ENCODE measurements at regions not wholly inside any gene's neighbourhood (a gene's known extent, or its start where the extent isn't known, plus 50 kb on each side); places are given as distances from the start of the nearest gene placed in this dataset.

DNA sequence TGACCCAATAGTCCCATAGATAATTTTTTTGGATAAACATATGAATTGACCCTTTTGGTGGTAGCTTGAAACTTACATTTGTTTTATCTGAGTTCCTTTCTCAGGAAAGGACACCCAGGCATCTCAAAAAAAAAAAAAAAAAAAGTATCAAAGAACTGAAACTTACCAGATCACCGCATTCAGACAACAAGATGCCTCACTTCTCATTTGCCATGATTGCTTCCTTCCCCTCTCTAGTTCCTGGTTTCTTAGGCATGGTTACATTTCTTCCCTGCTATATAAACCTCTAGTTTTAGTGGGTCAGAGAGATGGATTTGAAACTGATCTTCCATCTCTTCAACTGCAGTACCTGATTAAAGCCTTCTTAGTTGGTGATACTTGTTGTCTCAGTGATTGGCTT is 240.1 kb downstream of the ACKR3 start:
- Histone ChIP-seq H3K4me2 (no peak overlapping the region), H3F3A (replicated peaks; ENCODE audit: insufficient read depth) (no peaks in the 10 kb centered on the region), H2AFZ (ENCODE audit: low read depth) (no peak overlapping the region), H3K79me2 (ENCODE audit: insufficient read depth) (no peaks in the 10 kb centered on the region), H3K9me3 (peaks cover 5% of the 10 kb centered on the region; the same call in 1 of the 2 replicates), H4K20me1 (ENCODE audit: insufficient read depth) (no peaks in the 10 kb centered on the region), H3K9ac (no peak overlapping the region), H3K27ac (ENCODE audit: low read depth in 2 of 2, low read length in 1 of 2) (no peak overlapping the region), H3K36me3 (replicated peaks in 1 of 2; ENCODE audit: control insufficient read depth in 1 of 2, insufficient read depth in 2 of 2, low read length in 1 of 2) (no peaks in the 10 kb centered on the region), H3K9me2 (no peaks in the 10 kb centered on the region), H3K27me3 (ENCODE audit: insufficient read depth) (no peaks in the 10 kb centered on the region; the same call in 1 of the 2 replicates), H3K4me3 (ENCODE audit: low read depth in 2 of 2, low read length in 1 of 2) (no peak overlapping the region), H3K4me1 (ENCODE audit: control insufficient read depth in 1 of 2, insufficient read depth in 2 of 2, low read depth in 1 of 2, low read length in 1 of 2) (no peaks in the 10 kb centered on the region)
- CTCF ChIA-PET = no interaction called here
- POLR2A ChIA-PET = no interaction called here
- TF ChIP-seq, protein P1, sequence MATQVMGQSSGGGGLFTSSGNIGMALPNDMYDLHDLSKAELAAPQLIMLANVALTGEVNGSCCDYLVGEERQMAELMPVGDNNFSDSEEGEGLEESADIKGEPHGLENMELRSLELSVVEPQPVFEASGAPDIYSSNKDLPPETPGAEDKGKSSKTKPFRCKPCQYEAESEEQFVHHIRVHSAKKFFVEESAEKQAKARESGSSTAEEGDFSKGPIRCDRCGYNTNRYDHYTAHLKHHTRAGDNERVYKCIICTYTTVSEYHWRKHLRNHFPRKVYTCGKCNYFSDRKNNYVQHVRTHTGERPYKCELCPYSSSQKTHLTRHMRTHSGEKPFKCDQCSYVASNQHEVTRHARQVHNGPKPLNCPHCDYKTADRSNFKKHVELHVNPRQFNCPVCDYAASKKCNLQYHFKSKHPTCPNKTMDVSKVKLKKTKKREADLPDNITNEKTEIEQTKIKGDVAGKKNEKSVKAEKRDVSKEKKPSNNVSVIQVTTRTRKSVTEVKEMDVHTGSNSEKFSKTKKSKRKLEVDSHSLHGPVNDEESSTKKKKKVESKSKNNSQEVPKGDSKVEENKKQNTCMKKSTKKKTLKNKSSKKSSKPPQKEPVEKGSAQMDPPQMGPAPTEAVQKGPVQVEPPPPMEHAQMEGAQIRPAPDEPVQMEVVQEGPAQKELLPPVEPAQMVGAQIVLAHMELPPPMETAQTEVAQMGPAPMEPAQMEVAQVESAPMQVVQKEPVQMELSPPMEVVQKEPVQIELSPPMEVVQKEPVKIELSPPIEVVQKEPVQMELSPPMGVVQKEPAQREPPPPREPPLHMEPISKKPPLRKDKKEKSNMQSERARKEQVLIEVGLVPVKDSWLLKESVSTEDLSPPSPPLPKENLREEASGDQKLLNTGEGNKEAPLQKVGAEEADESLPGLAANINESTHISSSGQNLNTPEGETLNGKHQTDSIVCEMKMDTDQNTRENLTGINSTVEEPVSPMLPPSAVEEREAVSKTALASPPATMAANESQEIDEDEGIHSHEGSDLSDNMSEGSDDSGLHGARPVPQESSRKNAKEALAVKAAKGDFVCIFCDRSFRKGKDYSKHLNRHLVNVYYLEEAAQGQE (IDR thresholded peaks at IDR 0.05; ENCODE audit: low read depth, low read length) = no peak
- TF ChIP-seq FOSL2 (IDR thresholded peaks at IDR 0.05; ENCODE audit: borderline replicate concordance, low read depth) (no peak), NRF1 (IDR thresholded peaks at IDR 0.05; ENCODE audit: low read depth, low read length) (no peak)
- TF ChIP-seq, protein P2, sequence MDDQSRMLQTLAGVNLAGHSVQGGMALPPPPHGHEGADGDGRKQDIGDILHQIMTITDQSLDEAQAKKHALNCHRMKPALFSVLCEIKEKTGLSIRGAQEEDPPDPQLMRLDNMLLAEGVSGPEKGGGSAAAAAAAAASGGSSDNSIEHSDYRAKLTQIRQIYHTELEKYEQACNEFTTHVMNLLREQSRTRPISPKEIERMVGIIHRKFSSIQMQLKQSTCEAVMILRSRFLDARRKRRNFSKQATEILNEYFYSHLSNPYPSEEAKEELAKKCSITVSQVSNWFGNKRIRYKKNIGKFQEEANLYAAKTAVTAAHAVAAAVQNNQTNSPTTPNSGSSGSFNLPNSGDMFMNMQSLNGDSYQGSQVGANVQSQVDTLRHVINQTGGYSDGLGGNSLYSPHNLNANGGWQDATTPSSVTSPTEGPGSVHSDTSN (IDR thresholded peaks at IDR 0.05) = no peak
- no peak for DNase-seq
- 36% methylated on average over 1 of the region's 1 CpG for WGBS (ENCODE audit: low lambda C conversion rate)

DNA sequence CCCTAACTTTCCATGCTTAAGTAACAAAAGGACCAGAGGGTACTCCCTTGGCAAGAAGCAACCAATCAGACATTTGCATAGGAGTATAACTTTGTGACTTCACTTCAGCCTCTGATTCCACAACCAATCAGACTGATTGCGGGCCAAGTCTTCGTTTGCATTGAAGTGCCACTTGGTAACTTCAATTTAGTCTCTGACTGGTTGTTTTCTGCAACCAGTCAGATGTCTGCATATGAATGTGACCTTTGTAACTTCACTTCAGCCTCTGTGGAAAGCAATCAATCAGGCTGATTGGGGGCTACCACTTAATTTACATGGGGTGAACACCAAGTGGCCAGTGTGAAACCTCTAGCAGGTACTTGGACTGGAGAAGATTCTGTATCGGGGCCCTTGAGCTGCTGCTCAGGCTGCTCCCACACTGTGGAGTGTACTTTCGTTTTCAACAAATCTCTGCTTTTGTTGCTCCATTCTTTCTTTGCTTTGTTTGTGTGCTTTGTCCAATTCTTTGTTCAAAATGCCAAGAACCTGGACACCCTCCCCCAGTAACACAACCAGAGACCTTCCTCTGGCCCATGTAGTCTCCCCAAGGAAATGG is 241.5 kb downstream of the ACKR3 start:
- no peak overlapping the region for H3K4me3 ChIP-seq (ENCODE audit: low read depth in 2 of 2, low read length in 1 of 2)
- H3K27ac ChIP-seq (ENCODE audit: low read depth in 2 of 2, low read length in 1 of 2) = no peak overlapping the region
- ChIA-PET CTCF (no interaction called here), POLR2A (no interaction called here)
- H3K9me3 ChIP-seq = peaks cover 5% of the 10 kb centered on the region; the same call in 1 of the 2 replicates
- H3K9me2 ChIP-seq = no peaks in the 10 kb centered on the region
- WGBS (ENCODE audit: low lambda C conversion rate) = 38% methylated on average over 4 of the region's 4 CpGs
- no peak overlapping the region for H2AFZ ChIP-seq (ENCODE audit: low read depth)
- no peaks in the 10 kb centered on the region for H3K79me2 ChIP-seq (ENCODE audit: insufficient read depth)
- DNase-seq = no peak
- no peaks in the 10 kb centered on the region for H3K4me1 ChIP-seq (ENCODE audit: control insufficient read depth in 1 of 2, insufficient read depth in 2 of 2, low read depth in 1 of 2, low read length in 1 of 2)
- no peaks in the 10 kb centered on the region for H3K36me3 ChIP-seq (replicated peaks in 1 of 2; ENCODE audit: control insufficient read depth in 1 of 2, insufficient read depth in 2 of 2, low read length in 1 of 2)
- H3K9ac ChIP-seq = no peak overlapping the region
- no peak for TF ChIP-seq TAF1 (IDR thresholded peaks at IDR 0.05; ENCODE audit: borderline replicate concordance, low read depth, low read length)
- no peak for TF ChIP-seq EZH2phosphoT487 (IDR thresholded peaks at IDR 0.05; ENCODE audit: borderline replicate concordance, low read depth)
- no peak for TF ChIP-seq NFIC (IDR thresholded peaks at IDR 0.05; ENCODE audit: borderline replicate concordance)
- TF ChIP-seq NRF1 (IDR thresholded peaks at IDR 0.05; ENCODE audit: low read depth, low read length) = no peak
- TF ChIP-seq GABPA (IDR thresholded peaks at IDR 0.05; ENCODE audit: low read depth) = no peak
- no peak for TF ChIP-seq YY1 (IDR thresholded peaks at IDR 0.05; ENCODE audit: low read depth)
- TF ChIP-seq SMC3 (IDR thresholded peaks at IDR 0.05; ENCODE audit: low read depth, low read length) = no peak
- TF ChIP-seq TEAD4 (IDR thresholded peaks at IDR 0.05; ENCODE audit: borderline replicate concordance, insufficient read depth) = no peak
- TF ChIP-seq, protein P1 (IDR thresholded peaks at IDR 0.05; ENCODE audit: low read depth, low read length) = no peak
- no peak for TF ChIP-seq RAD21 (IDR thresholded peaks at IDR 0.05; ENCODE audit: low read length)
- no peaks in the 10 kb centered on the region for H3F3A ChIP-seq (replicated peaks; ENCODE audit: insufficient read depth)
- H4K20me1 ChIP-seq (ENCODE audit: insufficient read depth) = no peaks in the 10 kb centered on the region
- no peak overlapping the region for H3K4me2 ChIP-seq
- H3K27me3 ChIP-seq (ENCODE audit: insufficient read depth) = no peaks in the 10 kb centered on the region; the same call in 1 of the 2 replicates
